GM23338 (cell line): ENCODE measurements at regions not wholly inside any gene's neighbourhood (a gene's known extent, or its start where the extent isn't known, plus 50 kb on each side); places are given as distances from the start of the nearest gene placed in this dataset.

Source experiments
- ATAC-seq: fragments of 200-7000 bp; cut with Tn5 transposase; 3 replicates; pipeline ENCODE4 v1.9.1; 2020
- DNase-seq: peaks from one replicate; pipeline ENCODE4 v3.0.0-alpha.2; 2015; ENCODE audit warnings: low spot score
- H2AFZ ChIP-seq: fragments of 200-600 bp; sonication (generic); 2 replicates; pipeline ENCODE4 v1.8.0; 2016; ENCODE audit warnings: antibody characterized with exemption, mild to moderate bottlenecking, moderate library complexity
- H3F3A ChIP-seq: fragments of 200-600 bp; sonication (generic); replicated peaks from 2 replicates; pipeline ENCODE4 v1.8.0; 2017; ENCODE audit warnings: antibody characterized with exemption, mixed run types, low read depth
- H3K27ac ChIP-seq: fragments of 200-600 bp; sonication (generic); 2 replicates; pipeline ENCODE4 v1.6.1; 2016; ENCODE audit warnings: low read depth
- H3K27me3 ChIP-seq: fragments of 200-600 bp; sonication (generic); 2 replicates; pipeline ENCODE4 v1.8.0; 2016; ENCODE audit warnings: mild to moderate bottlenecking, mixed run types, moderate library complexity; ENCODE audit not compliant: insufficient read depth
- H3K36me3 ChIP-seq: fragments of 200-600 bp; sonication (generic); 2 replicates; pipeline ENCODE4 v1.8.0; 2016; ENCODE audit warnings: mild to moderate bottlenecking; ENCODE audit not compliant: insufficient read depth
- H3K4me1 ChIP-seq: fragments of 200-600 bp; sonication (generic); 2 replicates; pipeline ENCODE4 v1.8.0; 2016; ENCODE audit warnings: mild to moderate bottlenecking, moderate library complexity; ENCODE audit not compliant: insufficient read depth
- H3K4me2 ChIP-seq: fragments of 200-600 bp; sonication (generic); 2 replicates; pipeline ENCODE4 v1.7.1; 2017; ENCODE audit warnings: mixed run types
- H3K4me3 ChIP-seq: fragments of 200-600 bp; sonication (generic); 2 replicates; pipeline ENCODE4 v1.6.1; 2016; ENCODE audit warnings: mixed run types
- H3K79me2 ChIP-seq: fragments of 200-600 bp; sonication (generic); replicated peaks from 2 replicates; pipeline ENCODE4 v1.8.0; 2017; ENCODE audit warnings: mild to moderate bottlenecking; ENCODE audit not compliant: insufficient read depth
- H3K9me2 ChIP-seq: fragments of 200-600 bp; sonication (generic); 2 replicates; pipeline ENCODE4 v1.8.0; 2017; ENCODE audit not compliant: insufficient read depth
- H4K20me1 ChIP-seq: fragments of 200-600 bp; sonication (generic); replicated peaks from 2 replicates; pipeline ENCODE4 v1.8.0; 2017; ENCODE audit warnings: mild to moderate bottlenecking; ENCODE audit not compliant: insufficient read depth
- H3K27ac Mint-ChIP-seq: 2 replicates; pipeline ENCODE4 v1.8.0; 2020; ENCODE audit warnings: inconsistent platforms, mild to moderate bottlenecking, moderate library complexity, mixed read lengths
- H3K27me3 Mint-ChIP-seq: 3 replicates; pipeline ENCODE4 v1.8.0; 2022; ENCODE audit warnings: low read depth, mild to moderate bottlenecking, moderate library complexity, mixed read lengths, inconsistent platforms; ENCODE audit not compliant: insufficient read depth, poor library complexity
- H3K36me3 Mint-ChIP-seq: 3 replicates; pipeline ENCODE4 v1.8.0; 2021; ENCODE audit warnings: low read depth, mild to moderate bottlenecking, inconsistent platforms, moderate library complexity, mixed read lengths
- H3K4me1 Mint-ChIP-seq: 3 replicates; pipeline ENCODE4 v1.8.0; 2020; ENCODE audit warnings: mild to moderate bottlenecking, inconsistent platforms, mixed read lengths
- H3K4me3 Mint-ChIP-seq: 3 replicates; pipeline ENCODE4 v1.8.0; 2021; ENCODE audit warnings: moderate library complexity, mild to moderate bottlenecking, inconsistent platforms, mixed read lengths
- H3K9me3 Mint-ChIP-seq: 3 replicates; pipeline ENCODE4 v1.8.0; 2020; ENCODE audit warnings: moderate library complexity, mild to moderate bottlenecking, inconsistent platforms, mixed read lengths
- CREB1 ChIP-seq: fragments of 250-450 bp; sonication (Bioruptor Pico); IDR thresholded peaks from 2 replicates; pipeline ENCODE4 v1.5.0; 2020; ENCODE audit warnings: low read depth, mild to moderate bottlenecking, moderate library complexity
- EZH2 ChIP-seq: fragments of 200-600 bp; sonication (generic); IDR thresholded peaks from one replicate; pipeline ENCODE4 v1.8.0; 2017; ENCODE audit warnings: antibody characterized with exemption, mild to moderate bottlenecking, low read depth; ENCODE audit not compliant: unreplicated experiment
- EZH2phosphoT487 ChIP-seq: fragments of 200-600 bp; sonication (generic); IDR thresholded peaks from one replicate; pipeline ENCODE4 v1.8.1; 2018; ENCODE audit warnings: antibody characterized with exemption; ENCODE audit not compliant: unreplicated experiment
- JUNB ChIP-seq: IDR thresholded peaks from one replicate; pipeline ENCODE4 v1.6.1; 2016; ENCODE audit warnings: antibody characterized with exemption; ENCODE audit not compliant: unreplicated experiment
- NANOG ChIP-seq: IDR thresholded peaks from 2 replicates; pipeline ENCODE4 v1.6.1; 2016; ENCODE audit warnings: antibody characterized with exemption, borderline replicate concordance
- POLR2AphosphoS5 ChIP-seq: IDR thresholded peaks from 2 replicates; pipeline ENCODE4 v1.6.1; 2016; ENCODE audit warnings: antibody characterized with exemption, low read depth
- STAT1 ChIP-seq: IDR thresholded peaks from one replicate; pipeline ENCODE4 v1.6.1; 2016; ENCODE audit warnings: antibody characterized with exemption; ENCODE audit not compliant: unreplicated experiment
- ZNF114 ChIP-seq: fragments of 250-450 bp; sonication (Bioruptor Pico); IDR thresholded peaks from 2 replicates; pipeline ENCODE4 v1.5.0; 2020; ENCODE audit warnings: mild to moderate bottlenecking, moderate library complexity
- ZNF331 ChIP-seq: fragments of 250-450 bp; sonication (Bioruptor Pico); IDR thresholded peaks from 2 replicates; pipeline ENCODE4 v1.5.0; 2020; ENCODE audit warnings: low read depth, mild to moderate bottlenecking, moderate library complexity
- TF ChIP-seq, protein P1 (sequence below), 2 experiments: fragments of 200-600 bp in 1 of 2; sonication (generic) in 1 of 2; conservative IDR thresholded peaks; 2 replicates each; pipeline versions ENCODE4 v1.5.1 to v1.6.1; 2016 to 2017; ENCODE audit warnings: antibody characterized with exemption in 2 of 2, low read depth in 2 of 2, mild to moderate bottlenecking in 2 of 2, moderate library complexity in 1 of 2
- TF ChIP-seq, protein P2 (sequence below): IDR thresholded peaks from one replicate; pipeline ENCODE4 v1.6.1; 2018; ENCODE audit warnings: antibody characterized with exemption; ENCODE audit not compliant: unreplicated experiment
- TF ChIP-seq, protein P3 (sequence below): IDR thresholded peaks from 2 replicates; pipeline ENCODE4 v1.6.1; 2016; ENCODE audit warnings: antibody characterized with exemption
- TF ChIP-seq, protein P4 (sequence below): fragments of 250-450 bp; sonication (Bioruptor Pico); IDR thresholded peaks from 2 replicates; pipeline ENCODE4 v1.5.0; 2020; ENCODE audit warnings: mild to moderate bottlenecking, moderate library complexity

DNA sequence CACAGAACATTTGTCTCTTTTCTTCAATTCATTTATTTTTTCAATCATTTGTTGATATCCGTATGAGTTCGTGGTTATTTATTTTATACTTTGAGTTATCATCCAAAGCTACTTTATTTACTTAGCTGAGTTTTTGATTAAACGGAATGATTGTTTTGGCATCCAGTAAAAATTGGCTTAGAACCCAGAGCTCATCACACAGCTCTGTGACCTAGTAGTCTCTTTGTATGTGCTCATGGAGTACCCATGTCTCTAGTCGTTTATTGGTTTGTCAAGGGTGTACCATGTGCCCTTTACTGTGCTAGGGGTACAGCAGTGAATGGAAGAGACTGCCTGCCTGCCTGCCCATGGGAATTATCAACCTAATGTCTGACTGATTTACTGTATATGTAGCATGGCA lies 142.2 kb downstream of the MYLK4 start:
- no peak overlapping the region for H2AFZ ChIP-seq
- H3K36me3 ChIP-seq: no peaks in the 10 kb centered on the region
- TF ChIP-seq NANOG (no peak), POLR2AphosphoS5 (no peak), CREB1 (CRISPR knock-in tag) (no peak), EZH2phosphoT487 (no peak), EZH2 (no peak), ZNF331 (CRISPR knock-in tag) (no peak), JUNB (no peak), STAT1 (no peak), ZNF114 (CRISPR knock-in tag) (no peak)
- TF ChIP-seq, protein P1, sequence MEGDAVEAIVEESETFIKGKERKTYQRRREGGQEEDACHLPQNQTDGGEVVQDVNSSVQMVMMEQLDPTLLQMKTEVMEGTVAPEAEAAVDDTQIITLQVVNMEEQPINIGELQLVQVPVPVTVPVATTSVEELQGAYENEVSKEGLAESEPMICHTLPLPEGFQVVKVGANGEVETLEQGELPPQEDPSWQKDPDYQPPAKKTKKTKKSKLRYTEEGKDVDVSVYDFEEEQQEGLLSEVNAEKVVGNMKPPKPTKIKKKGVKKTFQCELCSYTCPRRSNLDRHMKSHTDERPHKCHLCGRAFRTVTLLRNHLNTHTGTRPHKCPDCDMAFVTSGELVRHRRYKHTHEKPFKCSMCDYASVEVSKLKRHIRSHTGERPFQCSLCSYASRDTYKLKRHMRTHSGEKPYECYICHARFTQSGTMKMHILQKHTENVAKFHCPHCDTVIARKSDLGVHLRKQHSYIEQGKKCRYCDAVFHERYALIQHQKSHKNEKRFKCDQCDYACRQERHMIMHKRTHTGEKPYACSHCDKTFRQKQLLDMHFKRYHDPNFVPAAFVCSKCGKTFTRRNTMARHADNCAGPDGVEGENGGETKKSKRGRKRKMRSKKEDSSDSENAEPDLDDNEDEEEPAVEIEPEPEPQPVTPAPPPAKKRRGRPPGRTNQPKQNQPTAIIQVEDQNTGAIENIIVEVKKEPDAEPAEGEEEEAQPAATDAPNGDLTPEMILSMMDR (conservative IDR thresholded peaks at IDR 0.05; ENCODE audit: low read depth in 2 of 2): no peak
- TF ChIP-seq, protein P2, sequence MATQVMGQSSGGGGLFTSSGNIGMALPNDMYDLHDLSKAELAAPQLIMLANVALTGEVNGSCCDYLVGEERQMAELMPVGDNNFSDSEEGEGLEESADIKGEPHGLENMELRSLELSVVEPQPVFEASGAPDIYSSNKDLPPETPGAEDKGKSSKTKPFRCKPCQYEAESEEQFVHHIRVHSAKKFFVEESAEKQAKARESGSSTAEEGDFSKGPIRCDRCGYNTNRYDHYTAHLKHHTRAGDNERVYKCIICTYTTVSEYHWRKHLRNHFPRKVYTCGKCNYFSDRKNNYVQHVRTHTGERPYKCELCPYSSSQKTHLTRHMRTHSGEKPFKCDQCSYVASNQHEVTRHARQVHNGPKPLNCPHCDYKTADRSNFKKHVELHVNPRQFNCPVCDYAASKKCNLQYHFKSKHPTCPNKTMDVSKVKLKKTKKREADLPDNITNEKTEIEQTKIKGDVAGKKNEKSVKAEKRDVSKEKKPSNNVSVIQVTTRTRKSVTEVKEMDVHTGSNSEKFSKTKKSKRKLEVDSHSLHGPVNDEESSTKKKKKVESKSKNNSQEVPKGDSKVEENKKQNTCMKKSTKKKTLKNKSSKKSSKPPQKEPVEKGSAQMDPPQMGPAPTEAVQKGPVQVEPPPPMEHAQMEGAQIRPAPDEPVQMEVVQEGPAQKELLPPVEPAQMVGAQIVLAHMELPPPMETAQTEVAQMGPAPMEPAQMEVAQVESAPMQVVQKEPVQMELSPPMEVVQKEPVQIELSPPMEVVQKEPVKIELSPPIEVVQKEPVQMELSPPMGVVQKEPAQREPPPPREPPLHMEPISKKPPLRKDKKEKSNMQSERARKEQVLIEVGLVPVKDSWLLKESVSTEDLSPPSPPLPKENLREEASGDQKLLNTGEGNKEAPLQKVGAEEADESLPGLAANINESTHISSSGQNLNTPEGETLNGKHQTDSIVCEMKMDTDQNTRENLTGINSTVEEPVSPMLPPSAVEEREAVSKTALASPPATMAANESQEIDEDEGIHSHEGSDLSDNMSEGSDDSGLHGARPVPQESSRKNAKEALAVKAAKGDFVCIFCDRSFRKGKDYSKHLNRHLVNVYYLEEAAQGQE: no peak
- TF ChIP-seq, protein P3, sequence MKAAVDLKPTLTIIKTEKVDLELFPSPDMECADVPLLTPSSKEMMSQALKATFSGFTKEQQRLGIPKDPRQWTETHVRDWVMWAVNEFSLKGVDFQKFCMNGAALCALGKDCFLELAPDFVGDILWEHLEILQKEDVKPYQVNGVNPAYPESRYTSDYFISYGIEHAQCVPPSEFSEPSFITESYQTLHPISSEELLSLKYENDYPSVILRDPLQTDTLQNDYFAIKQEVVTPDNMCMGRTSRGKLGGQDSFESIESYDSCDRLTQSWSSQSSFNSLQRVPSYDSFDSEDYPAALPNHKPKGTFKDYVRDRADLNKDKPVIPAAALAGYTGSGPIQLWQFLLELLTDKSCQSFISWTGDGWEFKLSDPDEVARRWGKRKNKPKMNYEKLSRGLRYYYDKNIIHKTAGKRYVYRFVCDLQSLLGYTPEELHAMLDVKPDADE: no peak
- TF ChIP-seq, protein P4, sequence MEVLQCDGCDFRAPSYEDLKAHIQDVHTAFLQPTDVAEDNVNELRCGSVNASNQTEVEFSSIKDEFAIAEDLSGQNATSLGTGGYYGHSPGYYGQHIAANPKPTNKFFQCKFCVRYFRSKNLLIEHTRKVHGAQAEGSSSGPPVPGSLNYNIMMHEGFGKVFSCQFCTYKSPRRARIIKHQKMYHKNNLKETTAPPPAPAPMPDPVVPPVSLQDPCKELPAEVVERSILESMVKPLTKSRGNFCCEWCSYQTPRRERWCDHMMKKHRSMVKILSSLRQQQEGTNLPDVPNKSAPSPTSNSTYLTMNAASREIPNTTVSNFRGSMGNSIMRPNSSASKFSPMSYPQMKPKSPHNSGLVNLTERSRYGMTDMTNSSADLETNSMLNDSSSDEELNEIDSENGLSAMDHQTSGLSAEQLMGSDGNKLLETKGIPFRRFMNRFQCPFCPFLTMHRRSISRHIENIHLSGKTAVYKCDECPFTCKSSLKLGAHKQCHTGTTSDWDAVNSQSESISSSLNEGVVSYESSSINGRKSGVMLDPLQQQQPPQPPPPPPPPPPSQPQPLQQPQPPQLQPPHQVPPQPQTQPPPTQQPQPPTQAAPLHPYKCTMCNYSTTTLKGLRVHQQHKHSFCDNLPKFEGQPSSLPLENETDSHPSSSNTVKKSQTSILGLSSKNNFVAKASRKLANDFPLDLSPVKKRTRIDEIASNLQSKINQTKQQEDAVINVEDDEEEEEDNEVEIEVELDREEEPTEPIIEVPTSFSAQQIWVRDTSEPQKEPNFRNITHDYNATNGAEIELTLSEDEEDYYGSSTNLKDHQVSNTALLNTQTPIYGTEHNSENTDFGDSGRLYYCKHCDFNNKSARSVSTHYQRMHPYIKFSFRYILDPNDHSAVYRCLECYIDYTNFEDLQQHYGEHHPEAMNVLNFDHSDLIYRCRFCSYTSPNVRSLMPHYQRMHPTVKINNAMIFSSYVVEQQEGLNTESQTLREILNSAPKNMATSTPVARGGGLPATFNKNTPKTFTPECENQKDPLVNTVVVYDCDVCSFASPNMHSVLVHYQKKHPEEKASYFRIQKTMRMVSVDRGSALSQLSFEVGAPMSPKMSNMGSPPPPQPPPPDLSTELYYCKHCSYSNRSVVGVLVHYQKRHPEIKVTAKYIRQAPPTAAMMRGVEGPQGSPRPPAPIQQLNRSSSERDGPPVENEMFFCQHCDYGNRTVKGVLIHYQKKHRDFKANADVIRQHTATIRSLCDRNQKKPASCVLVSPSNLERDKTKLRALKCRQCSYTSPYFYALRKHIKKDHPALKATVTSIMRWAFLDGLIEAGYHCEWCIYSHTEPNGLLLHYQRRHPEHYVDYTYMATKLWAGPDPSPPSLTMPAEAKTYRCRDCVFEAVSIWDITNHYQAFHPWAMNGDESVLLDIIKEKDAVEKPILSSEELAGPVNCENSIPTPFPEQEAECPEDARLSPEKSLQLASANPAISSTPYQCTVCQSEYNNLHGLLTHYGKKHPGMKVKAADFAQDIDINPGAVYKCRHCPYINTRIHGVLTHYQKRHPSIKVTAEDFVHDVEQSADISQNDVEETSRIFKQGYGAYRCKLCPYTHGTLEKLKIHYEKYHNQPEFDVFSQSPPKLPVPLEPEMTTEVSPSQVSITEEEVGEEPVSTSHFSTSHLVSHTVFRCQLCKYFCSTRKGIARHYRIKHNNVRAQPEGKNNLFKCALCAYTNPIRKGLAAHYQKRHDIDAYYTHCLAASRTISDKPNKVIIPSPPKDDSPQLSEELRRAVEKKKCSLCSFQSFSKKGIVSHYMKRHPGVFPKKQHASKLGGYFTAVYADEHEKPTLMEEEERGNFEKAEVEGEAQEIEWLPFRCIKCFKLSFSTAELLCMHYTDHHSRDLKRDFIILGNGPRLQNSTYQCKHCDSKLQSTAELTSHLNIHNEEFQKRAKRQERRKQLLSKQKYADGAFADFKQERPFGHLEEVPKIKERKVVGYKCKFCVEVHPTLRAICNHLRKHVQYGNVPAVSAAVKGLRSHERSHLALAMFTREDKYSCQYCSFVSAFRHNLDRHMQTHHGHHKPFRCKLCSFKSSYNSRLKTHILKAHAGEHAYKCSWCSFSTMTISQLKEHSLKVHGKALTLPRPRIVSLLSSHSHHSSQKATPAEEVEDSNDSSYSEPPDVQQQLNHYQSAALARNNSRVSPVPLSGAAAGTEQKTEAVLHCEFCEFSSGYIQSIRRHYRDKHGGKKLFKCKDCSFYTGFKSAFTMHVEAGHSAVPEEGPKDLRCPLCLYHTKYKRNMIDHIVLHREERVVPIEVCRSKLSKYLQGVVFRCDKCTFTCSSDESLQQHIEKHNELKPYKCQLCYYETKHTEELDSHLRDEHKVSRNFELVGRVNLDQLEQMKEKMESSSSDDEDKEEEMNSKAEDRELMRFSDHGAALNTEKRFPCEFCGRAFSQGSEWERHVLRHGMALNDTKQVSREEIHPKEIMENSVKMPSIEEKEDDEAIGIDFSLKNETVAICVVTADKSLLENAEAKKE (CRISPR knock-in tag): no peak
- no peaks in the 10 kb centered on the region for H3K27me3 Mint-ChIP-seq
- H3K4me1 Mint-ChIP-seq: no peaks in the 10 kb centered on the region
- ATAC-seq (no peak), DNase-seq (no peak)
- no peak overlapping the region for H3K4me3 ChIP-seq
- H4K20me1 ChIP-seq: no peaks in the 10 kb centered on the region
- no peak overlapping the region for H3K4me2 ChIP-seq
- H3K4me1 ChIP-seq: no peaks in the 10 kb centered on the region
- no peak overlapping the region for H3K27ac Mint-ChIP-seq
- H3K36me3 Mint-ChIP-seq: no peaks in the 10 kb centered on the region
- H3K79me2 ChIP-seq: no peaks in the 10 kb centered on the region
- H3K9me3 Mint-ChIP-seq: no peaks in the 10 kb centered on the region
- no peak overlapping the region for H3K27ac ChIP-seq
- H3K27me3 ChIP-seq: no peaks in the 10 kb centered on the region
- no peaks in the 10 kb centered on the region for H3K9me2 ChIP-seq
- H3K4me3 Mint-ChIP-seq: no peak overlapping the region
- H3F3A ChIP-seq: no peaks in the 10 kb centered on the region
